GM19463 (cell line): ENCODE measurements at regions not wholly inside any gene's neighbourhood (a gene's known extent, or its start where the extent isn't known, plus 50 kb on each side); places are given as distances from the start of the nearest gene placed in this dataset.

Source experiments
- ATAC-seq: cut with Tn5 transposase; IDR thresholded peaks from one replicate; pipeline ENCODE4 v1.9.1; 2021; ENCODE audit warnings: mild to moderate bottlenecking, moderate library complexity; ENCODE audit not compliant: unreplicated experiment

- no peak for ATAC-seq
Measured at GRCh38 chr14:100463937-100464336, 123.3 kb downstream of the BEGAIN start.

GRCh38 chr14:100466111-100466856, 120.9 kb downstream of the BEGAIN start:
- no peak for ATAC-seq

- ATAC-seq, result no peak
Measured at GRCh38 chr14:100467046-100467750, 120.0 kb downstream of the BEGAIN start.

- ATAC-seq, result no peak
Measured at GRCh38 chr14:100467939-100468338, 119.3 kb downstream of the BEGAIN start.

GRCh38 chr14:100468557-100468956, 118.7 kb downstream of the BEGAIN start:
- ATAC-seq, result no peak

- no peak for ATAC-seq
Measured at GRCh38 chr14:100469632-100470522, 117.3 kb downstream of the BEGAIN start.

- ATAC-seq, result no peak
Measured at GRCh38 chr14:100470523-100470897, 116.7 kb downstream of the BEGAIN start.

GRCh38 chr14:100471441-100472093, 115.7 kb downstream of the BEGAIN start:
- ATAC-seq, result no peak

- no peak for ATAC-seq
Measured at GRCh38 chr14:100472094-100472455, 115.1 kb downstream of the BEGAIN start.

GRCh38 chr14:100472491-100472890, 114.7 kb downstream of the BEGAIN start:
- ATAC-seq, result no peak

GRCh38 chr14:100473249-100473648, 114.0 kb downstream of the BEGAIN start:
- ATAC-seq, result no peak

GRCh38 chr14:100474196-100474595, 113.0 kb downstream of the BEGAIN start:
- no peak for ATAC-seq

- ATAC-seq, result no peak
Measured at GRCh38 chr14:100475268-100475667, 111.9 kb downstream of the BEGAIN start.

- ATAC-seq, result no peak
Measured at GRCh38 chr14:100476012-100476822, 111.0 kb downstream of the BEGAIN start.

GRCh38 chr14:100484531-100485267, 102.5 kb downstream of the BEGAIN start:
- no peak for ATAC-seq

GRCh38 chr14:100486025-100486828, 101.0 kb downstream of the BEGAIN start:
- peak; percentile 54 for ATAC-seq
